GM21390 (cell line): ENCODE measurements at regions not wholly inside any gene's neighbourhood (a gene's known extent, or its start where the extent isn't known, plus 50 kb on each side); places are given as distances from the start of the nearest gene placed in this dataset.

Experiments
- ATAC-seq: cut with Tn5 transposase; IDR thresholded peaks from one replicate; pipeline ENCODE4 v1.9.1; 2021; ENCODE audit not compliant: unreplicated experiment

- no peak for ATAC-seq
Observed at GRCh38 chr6:104428184-104428583, 431.5 kb downstream of the HACE1 start.

GRCh38 chr6:104423691-104424090 is 436.0 kb downstream of the HACE1 start:
- ATAC-seq = no peak

GRCh38 chr6:104421650-104422049 is 438.1 kb downstream of the HACE1 start:
- ATAC-seq = no peak

GRCh38 chr6:104418839-104419238 is 440.9 kb downstream of the HACE1 start:
- no peak for ATAC-seq

- no peak for ATAC-seq
Observed at GRCh38 chr6:104418125-104418524, 441.6 kb downstream of the HACE1 start.

- ATAC-seq = no peak
Observed at GRCh38 chr6:104414723-104415122, 445.0 kb downstream of the HACE1 start.

GRCh38 chr6:104413767-104414166 is 446.0 kb downstream of the HACE1 start:
- no peak for ATAC-seq

- ATAC-seq = no peak
Observed at GRCh38 chr6:104411302-104411701, 448.4 kb downstream of the HACE1 start.

GRCh38 chr6:104409913-104410312 is 449.8 kb downstream of the HACE1 start:
- ATAC-seq = no peak

- no peak for ATAC-seq
Observed at GRCh38 chr6:104407957-104408356, 451.8 kb downstream of the HACE1 start.

- ATAC-seq = no peak
Observed at GRCh38 chr6:104404377-104404776, 455.3 kb downstream of the HACE1 start.

GRCh38 chr6:104402572-104402971 is 457.1 kb downstream of the HACE1 start:
- no peak for ATAC-seq

GRCh38 chr6:104401926-104402325 is 457.8 kb downstream of the HACE1 start:
- no peak for ATAC-seq

- no peak for ATAC-seq
Observed at GRCh38 chr6:104400844-104401243, 458.9 kb downstream of the HACE1 start.

GRCh38 chr6:104396077-104396476 is 463.6 kb downstream of the HACE1 start:
- ATAC-seq = no peak

- no peak for ATAC-seq
Observed at GRCh38 chr6:104381907-104382306, 477.8 kb downstream of the HACE1 start.

GRCh38 chr6:104365451-104366234 is 494.1 kb downstream of the HACE1 start:
- ATAC-seq = no peak

GRCh38 chr6:104357928-104358327 is 501.8 kb downstream of the HACE1 start:
- no peak for ATAC-seq

- no peak for ATAC-seq
Observed at GRCh38 chr6:104356197-104356596, 503.5 kb downstream of the HACE1 start.

- no peak for ATAC-seq
Observed at GRCh38 chr6:104349191-104349590, 510.5 kb downstream of the HACE1 start.

GRCh38 chr6:104344223-104344622 is 515.5 kb downstream of the HACE1 start:
- ATAC-seq = no peak

GRCh38 chr6:104332364-104332763 is 527.4 kb downstream of the HACE1 start:
- ATAC-seq = no peak
